ENCODE measurements at regions not wholly inside any gene's neighbourhood (a gene's known extent, or its start where the extent isn't known, plus 50 kb on each side); places are given as distances from the start of the nearest gene placed in this dataset.

- Histone ChIP-seq H3K4me2 (ENCODE audit: low read length, poor library complexity, severe bottlenecking) (no peak overlapping the region), H3K14ac (ENCODE audit: low read length in 2 of 2) (no peak overlapping the region), H3K4ac (ENCODE audit: low read depth in 1 of 2, low read length in 2 of 2) (no peak overlapping the region), H3K27ac (ENCODE audit: low read length, poor library complexity, severe bottlenecking) (no peak overlapping the region), H4K91ac (ENCODE audit: low read length) (no peak overlapping the region), H3K9ac (ENCODE audit: low read length) (no peak overlapping the region), H3K9me3 (ENCODE audit: control insufficient read depth, low read length) (peaks cover 6% of the 10 kb centered on the region), H3K36me3 (ENCODE audit: control insufficient read depth in 1 of 2, insufficient read depth in 2 of 2, low read depth in 1 of 2, low read length in 2 of 2) (no peaks in the 10 kb centered on the region), H3K23ac (ENCODE audit: low read length in 2 of 2) (no peak overlapping the region), H3K79me1 (replicated peaks; ENCODE audit: low read length, poor library complexity, severe bottlenecking) (no peaks in the 10 kb centered on the region), H2AK5ac (ENCODE audit: low read length, severe bottlenecking) (no peak overlapping the region), H2BK120ac (ENCODE audit: low read depth, low read length) (no peak overlapping the region), H3K4me1 (ENCODE audit: control insufficient read depth, insufficient read depth, low read depth, low read length) (no peaks in the 10 kb centered on the region), H2BK12ac (ENCODE audit: low read length in 2 of 2) (no peak overlapping the region), H3K18ac (ENCODE audit: low read depth in 1 of 2, low read length in 2 of 2) (no peak overlapping the region), H3K4me3 (ENCODE audit: insufficient read depth in 1 of 2, low read depth in 1 of 2, low read length in 2 of 2) (no peak overlapping the region), H4K8ac (ENCODE audit: low read length) (no peak overlapping the region), H2BK5ac (ENCODE audit: low read depth, low read length, poor library complexity, severe bottlenecking) (no peak overlapping the region), H3K27me3 (ENCODE audit: control insufficient read depth in 1 of 2, insufficient read depth in 1 of 2, low read length in 2 of 2) (no peaks in the 10 kb centered on the region), H2BK15ac (ENCODE audit: low read depth, poor library complexity, severe bottlenecking) (no peak overlapping the region), H2AFZ (ENCODE audit: low read depth, low read length) (no peak overlapping the region)
- DNase-seq, result no peak
- 84% methylated on average over 10 of the region's 10 CpGs for WGBS
Measured at GRCh38 chr10:130769146-130770017, 542.1 kb downstream of the TCERG1L start.

DNA sequence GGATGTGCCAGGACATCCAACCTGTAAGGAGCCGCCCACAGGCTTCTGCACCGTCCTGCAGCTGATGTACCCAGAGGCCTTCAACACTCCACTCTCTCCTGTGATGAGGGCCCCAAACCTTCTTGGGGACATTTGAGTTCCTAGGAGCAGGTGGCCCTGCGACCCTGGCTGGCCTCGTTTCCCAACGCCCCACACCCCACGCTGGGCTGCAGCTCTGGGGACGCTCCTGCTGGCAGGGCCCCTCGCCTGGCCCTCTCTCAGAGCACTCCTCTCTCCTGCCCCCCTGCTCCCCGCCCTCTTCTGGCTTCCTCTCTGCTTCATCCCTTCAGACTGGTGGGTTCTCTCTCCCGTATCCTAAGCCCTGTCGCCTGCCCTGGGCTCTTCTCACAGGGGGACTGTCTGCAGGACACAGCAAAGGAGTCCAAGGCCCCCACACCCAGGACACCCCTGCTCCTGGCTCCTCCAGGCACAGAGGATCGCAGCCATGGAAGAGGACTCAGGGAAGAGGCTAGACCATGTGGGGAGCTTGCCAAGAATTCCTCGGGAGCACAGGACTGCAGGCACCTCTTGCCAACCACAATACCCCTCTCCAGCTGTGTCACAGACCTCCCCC lies 541.4 kb downstream of the TCERG1L start:
- H3K27ac ChIP-seq (ENCODE audit: low read length, poor library complexity, severe bottlenecking), result no peak overlapping the region
- H2BK12ac ChIP-seq (ENCODE audit: low read length in 2 of 2), result no peak overlapping the region
- H3K4me2 ChIP-seq (ENCODE audit: low read length, poor library complexity, severe bottlenecking), result no peak overlapping the region
- no peak overlapping the region for H3K4ac ChIP-seq (ENCODE audit: low read depth in 1 of 2, low read length in 2 of 2)
- H3K9ac ChIP-seq (ENCODE audit: low read length), result no peak overlapping the region
- no peaks in the 10 kb centered on the region for H3K36me3 ChIP-seq (ENCODE audit: control insufficient read depth in 1 of 2, insufficient read depth in 2 of 2, low read depth in 1 of 2, low read length in 2 of 2)
- H2AFZ ChIP-seq (ENCODE audit: low read depth, low read length), result no peak overlapping the region
- no peaks in the 10 kb centered on the region for H3K27me3 ChIP-seq (ENCODE audit: control insufficient read depth in 1 of 2, insufficient read depth in 1 of 2, low read length in 2 of 2)
- peaks cover 5% of the 10 kb centered on the region for H3K9me3 ChIP-seq (ENCODE audit: control insufficient read depth, low read length)
- H2AK5ac ChIP-seq (ENCODE audit: low read length, severe bottlenecking), result no peak overlapping the region
- H3K18ac ChIP-seq (ENCODE audit: low read depth in 1 of 2, low read length in 2 of 2), result no peak overlapping the region
- WGBS, result 71% methylated on average over 13 of the region's 13 CpGs
- H3K14ac ChIP-seq (ENCODE audit: low read length in 2 of 2), result no peak overlapping the region
- DNase-seq, result no peak
- no peak overlapping the region for H2BK5ac ChIP-seq (ENCODE audit: low read depth, low read length, poor library complexity, severe bottlenecking)
- no peaks in the 10 kb centered on the region for H3K4me1 ChIP-seq (ENCODE audit: control insufficient read depth, insufficient read depth, low read depth, low read length)
- H2BK15ac ChIP-seq (ENCODE audit: low read depth, poor library complexity, severe bottlenecking), result no peak overlapping the region
- H4K91ac ChIP-seq (ENCODE audit: low read length), result no peak overlapping the region
- no peak overlapping the region for H3K4me3 ChIP-seq (ENCODE audit: insufficient read depth in 1 of 2, low read depth in 1 of 2, low read length in 2 of 2)
- no peak overlapping the region for H3K23ac ChIP-seq (ENCODE audit: low read length in 2 of 2)
- H4K8ac ChIP-seq (ENCODE audit: low read length), result no peak overlapping the region
- no peak overlapping the region for H2BK120ac ChIP-seq (ENCODE audit: low read depth, low read length)
- H3K79me1 ChIP-seq (replicated peaks; ENCODE audit: low read length, poor library complexity, severe bottlenecking), result no peaks in the 10 kb centered on the region

- Histone ChIP-seq H3K23ac (ENCODE audit: low read length in 2 of 2) (no peak overlapping the region), H2BK15ac (ENCODE audit: low read depth, poor library complexity, severe bottlenecking) (no peak overlapping the region), H3K79me1 (replicated peaks; ENCODE audit: low read length, poor library complexity, severe bottlenecking) (no peaks in the 10 kb centered on the region), H3K4me1 (ENCODE audit: control insufficient read depth, insufficient read depth, low read depth, low read length) (no peaks in the 10 kb centered on the region), H3K14ac (ENCODE audit: low read length in 2 of 2) (no peak overlapping the region), H2BK5ac (ENCODE audit: low read depth, low read length, poor library complexity, severe bottlenecking) (no peak overlapping the region), H2AFZ (ENCODE audit: low read depth, low read length) (no peak overlapping the region), H3K9me3 (ENCODE audit: control insufficient read depth, low read length) (no peaks in the 10 kb centered on the region), H3K4me2 (ENCODE audit: low read length, poor library complexity, severe bottlenecking) (no peak overlapping the region), H3K18ac (ENCODE audit: low read depth in 1 of 2, low read length in 2 of 2) (no peak overlapping the region), H2BK12ac (ENCODE audit: low read length in 2 of 2) (no peak overlapping the region), H4K91ac (ENCODE audit: low read length) (no peak overlapping the region), H2BK120ac (ENCODE audit: low read depth, low read length) (no peak overlapping the region), H3K9ac (ENCODE audit: low read length) (no peak overlapping the region), H3K36me3 (ENCODE audit: control insufficient read depth in 1 of 2, insufficient read depth in 2 of 2, low read depth in 1 of 2, low read length in 2 of 2) (no peaks in the 10 kb centered on the region), H3K4ac (ENCODE audit: low read depth in 1 of 2, low read length in 2 of 2) (no peak overlapping the region), H3K27ac (ENCODE audit: low read length, poor library complexity, severe bottlenecking) (no peak overlapping the region), H2AK5ac (ENCODE audit: low read length, severe bottlenecking) (no peak overlapping the region), H3K27me3 (ENCODE audit: control insufficient read depth in 1 of 2, insufficient read depth in 1 of 2, low read length in 2 of 2) (no peaks in the 10 kb centered on the region), H4K8ac (ENCODE audit: low read length) (no peak overlapping the region), H3K4me3 (ENCODE audit: insufficient read depth in 1 of 2, low read depth in 1 of 2, low read length in 2 of 2) (no peak overlapping the region)
- WGBS, result 63% methylated on average over 10 of the region's 13 CpGs
- no peak for DNase-seq
Measured at GRCh38 chr10:130771491-130771946, 540.0 kb downstream of the TCERG1L start.

DNA sequence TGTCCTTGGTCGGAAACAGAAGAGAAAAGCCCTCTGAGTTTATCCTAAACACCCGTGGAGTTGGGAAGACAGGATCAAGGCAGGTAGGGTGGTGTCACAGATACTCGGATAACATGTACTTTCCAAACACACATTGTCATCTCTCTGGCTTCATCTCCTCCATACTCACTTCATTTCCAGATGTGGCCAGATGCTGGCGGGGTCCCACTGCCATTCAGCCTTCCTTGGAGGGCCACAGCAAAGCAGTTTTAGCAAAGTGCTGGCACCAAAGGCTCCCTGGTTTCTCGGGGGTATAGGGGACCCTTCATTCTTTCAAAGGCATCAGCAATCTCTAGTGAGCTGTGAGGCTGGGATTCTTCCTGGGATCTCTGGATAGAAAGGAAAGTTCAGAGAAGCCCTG lies 539.5 kb downstream of the TCERG1L start:
- 63% methylated on average over 4 of the region's 5 CpGs for WGBS
- H3K9me3 ChIP-seq (ENCODE audit: control insufficient read depth, low read length), result no peaks in the 10 kb centered on the region

More for the DNA sequence above, 539.5 kb downstream of the TCERG1L start:
- no peak overlapping the region for H3K4me2 ChIP-seq (ENCODE audit: low read length, poor library complexity, severe bottlenecking)
- H3K36me3 ChIP-seq (ENCODE audit: control insufficient read depth in 1 of 2, insufficient read depth in 2 of 2, low read depth in 1 of 2, low read length in 2 of 2), result no peaks in the 10 kb centered on the region
- no peak overlapping the region for H2BK12ac ChIP-seq (ENCODE audit: low read length in 2 of 2)
- no peak overlapping the region for H4K91ac ChIP-seq (ENCODE audit: low read length)
- no peak overlapping the region for H3K18ac ChIP-seq (ENCODE audit: low read depth in 1 of 2, low read length in 2 of 2)
- H3K4me1 ChIP-seq (ENCODE audit: control insufficient read depth, insufficient read depth, low read depth, low read length), result no peaks in the 10 kb centered on the region
- H3K27ac ChIP-seq (ENCODE audit: low read length, poor library complexity, severe bottlenecking), result no peak overlapping the region
- no peak overlapping the region for H3K23ac ChIP-seq (ENCODE audit: low read length in 2 of 2)
- no peak for DNase-seq
- H3K79me1 ChIP-seq (replicated peaks; ENCODE audit: low read length, poor library complexity, severe bottlenecking), result no peaks in the 10 kb centered on the region
- H4K8ac ChIP-seq (ENCODE audit: low read length), result no peak overlapping the region
- H3K9ac ChIP-seq (ENCODE audit: low read length), result no peak overlapping the region
- no peak overlapping the region for H3K14ac ChIP-seq (ENCODE audit: low read length in 2 of 2)
- no peak overlapping the region for H2AK5ac ChIP-seq (ENCODE audit: low read length, severe bottlenecking)
- H2BK5ac ChIP-seq (ENCODE audit: low read depth, low read length, poor library complexity, severe bottlenecking), result no peak overlapping the region
- no peak overlapping the region for H3K4me3 ChIP-seq (ENCODE audit: insufficient read depth in 1 of 2, low read depth in 1 of 2, low read length in 2 of 2)
- no peak overlapping the region for H2AFZ ChIP-seq (ENCODE audit: low read depth, low read length)
- H3K27me3 ChIP-seq (ENCODE audit: control insufficient read depth in 1 of 2, insufficient read depth in 1 of 2, low read length in 2 of 2), result no peaks in the 10 kb centered on the region
- H2BK120ac ChIP-seq (ENCODE audit: low read depth, low read length), result no peak overlapping the region
- H2BK15ac ChIP-seq (ENCODE audit: low read depth, poor library complexity, severe bottlenecking), result no peak overlapping the region
- H3K4ac ChIP-seq (ENCODE audit: low read depth in 1 of 2, low read length in 2 of 2), result no peak overlapping the region
